GM12878 (cell line): ENCODE measurements at regions not wholly inside any gene's neighbourhood (a gene's known extent, or its start where the extent isn't known, plus 50 kb on each side); places are given as distances from the start of the nearest gene placed in this dataset.

Experiments used
- ATAC-seq: fragments of 200-7000 bp; cut with Tn5 transposase; 3 replicates; pipeline ENCODE4 v1.9.1; 2020; ENCODE audit warnings: mild to moderate bottlenecking, moderate library complexity
- BruUV-seq: library from RNA; stranded (reverse); fragments of 400-500 nt; replicated peaks from 2 replicates; lab custom pipeline; 2021; lab: Mats Ljungman, UMichigan
- CTCF ChIA-PET: fragments of 300-600 bp; sonication (Branson Sonifier 250); formaldehyde crosslinking; extraction: SDS; loops from one replicate; lab custom pipeline; 2021; ENCODE audit warnings: inconsistent platforms; lab: Yijun Ruan, JAX
- POLR2A ChIA-PET: fragments of 350-600 bp; formaldehyde crosslinking; extraction: SDS; loops from one replicate; lab custom pipeline; 2021; ENCODE audit warnings: inconsistent platforms; lab: Charles Lee
- RAD21 ChIA-PET: fragments of 300-600 bp; sonication (Branson Sonifier 250); formaldehyde crosslinking; loops from one replicate; lab custom pipeline; 2023; ENCODE audit warnings: antibody characterized with exemption; ENCODE audit not compliant: unreplicated experiment; lab: Charles Lee
- SMC1A ChIA-PET: fragments of 300-600 bp; sonication (Branson Sonifier 250); formaldehyde crosslinking; loops from one replicate; lab custom pipeline; 2023; ENCODE audit not compliant: unreplicated experiment, uncharacterized antibody; lab: Charles Lee
- DNase-seq: peaks from one replicate; pipeline ENCODE4 v3.0.0-alpha.2; 2011; ENCODE audit warnings: low read depth, low spot score
- FAIRE-seq: peaks from 3 replicates; lab custom pipeline; 2011; peaks lifted over from hg19 to GRCh38; lab: Jason Lieb, UNC
- H2AFZ ChIP-seq: 2 replicates; pipeline ENCODE4 v1.6.0; 2011; ENCODE audit warnings: low read depth, low read length, control low read depth; ENCODE audit not compliant: control insufficient read depth
- H3K27ac ChIP-seq: 2 replicates; pipeline ENCODE4 v1.5.1; 2011; ENCODE audit warnings: control low read depth; ENCODE audit not compliant: control insufficient read depth, insufficient read depth
- H3K27me3 ChIP-seq, 2 experiments: replicated peaks in 1 of 2; 2 replicates each; pipeline versions ENCODE4 v1.6.0 to v1.6.1; 2011; ENCODE audit warnings: low read length in 1 of 2; ENCODE audit not compliant: control insufficient read depth in 2 of 2, insufficient read depth in 2 of 2
- H3K36me3 ChIP-seq, 2 experiments: 2 replicates each; pipeline ENCODE4 v1.5.1; 2011; ENCODE audit warnings: low read length in 1 of 2; ENCODE audit not compliant: control insufficient read depth in 2 of 2, insufficient read depth in 2 of 2
- H3K4me1 ChIP-seq: 2 replicates; pipeline ENCODE4 v1.6.1; 2011; ENCODE audit warnings: mild to moderate bottlenecking, low read length, moderate library complexity, mixed read lengths; ENCODE audit not compliant: control insufficient read depth, insufficient read depth
- H3K4me2 ChIP-seq: 2 replicates; pipeline ENCODE4 v1.6.0; 2011; ENCODE audit warnings: control low read depth; ENCODE audit not compliant: control insufficient read depth, insufficient read depth
- H3K4me3 ChIP-seq: fragments of 200-600 bp; sonication (generic); 2 replicates; pipeline ENCODE4 v1.5.1; 2016
- H3K79me2 ChIP-seq: 2 replicates; pipeline ENCODE4 v1.6.0; 2011; ENCODE audit warnings: low read length; ENCODE audit not compliant: control insufficient read depth, insufficient read depth
- H3K9ac ChIP-seq: 2 replicates; pipeline ENCODE4 v1.8.0; 2011; ENCODE audit warnings: low read length, control low read depth, mixed read lengths; ENCODE audit not compliant: control insufficient read depth, insufficient read depth
- H3K9me3 ChIP-seq: replicated peaks from 3 replicates; pipeline ENCODE4 v1.5.1; 2011; ENCODE audit warnings: mild to moderate bottlenecking, low read length; ENCODE audit not compliant: control insufficient read depth, insufficient read depth
- H4K20me1 ChIP-seq: 2 replicates; pipeline ENCODE4 v1.6.0; 2011; ENCODE audit not compliant: control insufficient read depth, insufficient read depth
- CTCF ChIP-seq, 3 experiments: IDR thresholded peaks in 2 of 3; conservative IDR thresholded peaks in 1 of 3; 2 replicates each; pipeline ENCODE4 v1.5.1; 2011; ENCODE audit warnings: low read depth in 3 of 3, low read length in 3 of 3, mild to moderate bottlenecking in 3 of 3, control low read depth in 2 of 3, moderate library complexity in 2 of 3, inconsistent platforms in 1 of 3, mixed read lengths in 1 of 3; ENCODE audit not compliant: control insufficient read depth in 2 of 3, insufficient read depth in 1 of 3; ENCODE audit errors: extremely low read depth in 1 of 3
- ESRRA ChIP-seq: IDR thresholded peaks from 2 replicates; pipeline ENCODE4 v1.6.1; 2012; ENCODE audit warnings: mild to moderate bottlenecking, low read length, improper control_type of control experiment
- GATAD2B ChIP-seq: fragments of 450-650 bp; conservative IDR thresholded peaks from 2 replicates; pipeline ENCODE4 v1.6.1; 2017; ENCODE audit warnings: low read depth, mild to moderate bottlenecking, moderate library complexity
- IRF4 ChIP-seq: IDR thresholded peaks from 2 replicates; pipeline ENCODE4 v1.6.1; 2011; ENCODE audit warnings: low read depth, low read length
- PAX5 ChIP-seq: IDR thresholded peaks from 2 replicates; pipeline ENCODE4 v1.6.1; 2011; ENCODE audit warnings: low read depth, low read length, borderline replicate concordance
- RAD21 ChIP-seq: IDR thresholded peaks from 2 replicates; pipeline ENCODE4 v1.6.1; 2011; ENCODE audit warnings: mild to moderate bottlenecking, low read depth, low read length, moderate library complexity; ENCODE audit not compliant: insufficient read depth
- SREBF1 ChIP-seq: IDR thresholded peaks from 2 replicates; pipeline ENCODE4 v1.6.1; 2012; ENCODE audit warnings: mild to moderate bottlenecking, low read length
- TCF12 ChIP-seq: IDR thresholded peaks from 2 replicates; pipeline ENCODE4 v1.6.1; 2011; ENCODE audit warnings: low read depth, mild to moderate bottlenecking, low read length
- USF1 ChIP-seq: IDR thresholded peaks from 2 replicates; pipeline ENCODE4 v1.6.1; 2011; ENCODE audit warnings: borderline replicate concordance, low read depth, mild to moderate bottlenecking, moderate library complexity, mixed read lengths, low read length; ENCODE audit not compliant: insufficient read depth; ENCODE audit errors: extremely low read length
- WGBS: methylation state at CpG from one replicate; pipeline ENCODE4 v1.1.6; 2016; ENCODE audit warnings: low lambda C conversion rate; ENCODE audit not compliant: insufficient replicate concordance, insufficient coverage; ENCODE audit errors: missing lambda C conversion rate; 5-methylcytosine and 5-hydroxymethylcytosine counted together
- in situ Hi-C: fragments of 300-500 bp; cut with MboI; formaldehyde crosslinking; loops from 9 replicates; pipeline ENCODE4 v1.14.3; 2018; ENCODE audit warnings: mixed read lengths
- intact Hi-C: fragments of 100-400 bp; cut with micrococcal nuclease; formaldehyde crosslinking; loops from one replicate; pipeline ENCODE4 v1.14.2; 2022; ENCODE audit not compliant: unreplicated experiment

GRCh38 chrX:42680666-42681065, 97.3 kb downstream of the PPP1R2C start:
- ATAC-seq, result no peak
- TF ChIP-seq ESRRA (no peak), SREBF1 (no peak), IRF4 (no peak), TCF12 (no peak), RAD21 (0 out of 2 replicates have a peak, but pooled peaks have one; percentile 12), CTCF (IDR thresholded peaks at IDR 0.05 in 2 of 3, conservative IDR thresholded peaks at IDR 0.05 in 1 of 3; ENCODE audit: control insufficient read depth in 2 of 3, extremely low read depth in 1 of 3, insufficient read depth in 1 of 3, low read depth in 3 of 3, low read length in 3 of 3) (0 out of 6 replicates have a peak, but pooled peaks of 1 of the 3 experiments have one; percentile 0), USF1 (no peak), GATAD2B (no peak), PAX5 (no peak)
- no peaks in the 10 kb centered on the region for H4K20me1 ChIP-seq
- RAD21 ChIA-PET, result no interaction called here
- no TSS peak for BruUV-seq
- no peak for DNase-seq
- no peaks in the 10 kb centered on the region for H3K4me1 ChIP-seq
- H3K79me2 ChIP-seq, result no peaks in the 10 kb centered on the region
- no peaks in the 10 kb centered on the region for H3K27me3 ChIP-seq
- no peak for FAIRE-seq
- CTCF ChIA-PET, result no interaction called here
- 40% methylated on average over 2 of the region's 2 CpGs for WGBS
- intact Hi-C loops, result no loop called here
- H3K9ac ChIP-seq, result no peak overlapping the region
- POLR2A ChIA-PET, result no interaction called here
- H3K9me3 ChIP-seq, result no peaks in the 10 kb centered on the region
- SMC1A ChIA-PET, result no interaction called here
- in situ Hi-C loops, result no loop called here
- no peak overlapping the region for H3K27ac ChIP-seq
- no peak overlapping the region for H3K4me2 ChIP-seq
- H2AFZ ChIP-seq, result no peak overlapping the region
- H3K4me3 ChIP-seq, result no peak overlapping the region
- H3K36me3 ChIP-seq, result no peaks in the 10 kb centered on the region
